GM21619 (cell line): ENCODE measurements at regions not wholly inside any gene's neighbourhood (a gene's known extent, or its start where the extent isn't known, plus 50 kb on each side); places are given as distances from the start of the nearest gene placed in this dataset.

Source experiments
- ATAC-seq: cut with Tn5 transposase; IDR thresholded peaks from one replicate; pipeline ENCODE4 v1.9.1; 2021; ENCODE audit not compliant: unreplicated experiment

GRCh38 chr10:57222603-57223002 lies 861.5 kb upstream of the ZWINT start:
- ATAC-seq: no peak

- no peak for ATAC-seq
Observed at GRCh38 chr10:57222129-57222528, 861.1 kb upstream of the ZWINT start.

GRCh38 chr10:57221674-57222073 lies 860.6 kb upstream of the ZWINT start:
- no peak for ATAC-seq

GRCh38 chr10:57218382-57218781 lies 857.3 kb upstream of the ZWINT start:
- ATAC-seq: no peak

GRCh38 chr10:57202356-57202755 lies 841.3 kb upstream of the ZWINT start:
- no peak for ATAC-seq

GRCh38 chr10:57188846-57189245 lies 827.8 kb upstream of the ZWINT start:
- no peak for ATAC-seq

GRCh38 chr10:57186201-57186600 lies 825.1 kb upstream of the ZWINT start:
- no peak for ATAC-seq

- ATAC-seq: no peak
Observed at GRCh38 chr10:57169597-57169996, 808.5 kb upstream of the ZWINT start.

- no peak for ATAC-seq
Observed at GRCh38 chr10:57168611-57169240, 807.7 kb upstream of the ZWINT start.

- no peak for ATAC-seq
Observed at GRCh38 chr10:57165671-57166070, 804.6 kb upstream of the ZWINT start.

- no peak for ATAC-seq
Observed at GRCh38 chr10:57162231-57162630, 801.2 kb upstream of the ZWINT start.

- no peak for ATAC-seq
Observed at GRCh38 chr10:57161157-57161556, 800.1 kb upstream of the ZWINT start.

- peak; percentile 76 for ATAC-seq
Observed at GRCh38 chr10:57145548-57145947, 784.5 kb upstream of the ZWINT start.

- no peak for ATAC-seq
Observed at GRCh38 chr10:57142925-57143576, 782.0 kb upstream of the ZWINT start.

GRCh38 chr10:57141708-57142107 lies 780.6 kb upstream of the ZWINT start:
- ATAC-seq: no peak

- ATAC-seq: no peak
Observed at GRCh38 chr10:57119684-57120083, 758.6 kb upstream of the ZWINT start.

- no peak for ATAC-seq
Observed at GRCh38 chr10:57113545-57113944, 752.5 kb upstream of the ZWINT start.

GRCh38 chr10:57102236-57102635 lies 741.2 kb upstream of the ZWINT start:
- ATAC-seq: no peak

GRCh38 chr10:57098146-57098545 lies 737.1 kb upstream of the ZWINT start:
- ATAC-seq: no peak

GRCh38 chr10:57096044-57096443 lies 735.0 kb upstream of the ZWINT start:
- ATAC-seq: no peak

- no peak for ATAC-seq
Observed at GRCh38 chr10:57094965-57095364, 733.9 kb upstream of the ZWINT start.

- no peak for ATAC-seq
Observed at GRCh38 chr10:57094083-57094482, 733.0 kb upstream of the ZWINT start.

- no peak for ATAC-seq
Observed at GRCh38 chr10:57053530-57053929, 692.5 kb upstream of the ZWINT start.
